H9 (cell line): ENCODE measurements at regions not wholly inside any gene's neighbourhood (a gene's known extent, or its start where the extent isn't known, plus 50 kb on each side); places are given as distances from the start of the nearest gene placed in this dataset.

Source experiments
- DNase-seq: peaks from one replicate; pipeline ENCODE4 v3.0.0-alpha.2; 2017
- H2AFZ ChIP-seq: one replicate; pipeline ENCODE4 v1.6.1; 2013; ENCODE audit warnings: mild to moderate bottlenecking, low read length, control low read depth, moderate library complexity
- H2AK5ac ChIP-seq: 2 replicates; pipeline ENCODE4 v1.6.1; 2013; ENCODE audit warnings: low read length, control low read depth, mixed read lengths; ENCODE audit not compliant: insufficient read length
- H2BK120ac ChIP-seq: one replicate; pipeline ENCODE4 v1.6.1; 2013; ENCODE audit warnings: low read depth, mild to moderate bottlenecking, low read length, control low read depth, inconsistent platforms; ENCODE audit not compliant: poor library complexity, severe bottlenecking
- H2BK12ac ChIP-seq: 2 replicates; pipeline ENCODE4 v1.6.1; 2013; ENCODE audit warnings: low read length, control low read depth, mixed read lengths, low read depth; ENCODE audit not compliant: insufficient read length
- H2BK15ac ChIP-seq: 2 replicates; pipeline ENCODE4 v1.6.1; 2013; ENCODE audit warnings: low read depth, low read length, control low read depth
- H2BK20ac ChIP-seq: one replicate; pipeline ENCODE4 v1.6.1; 2013; ENCODE audit warnings: low read depth, mild to moderate bottlenecking, low read length, control low read depth, inconsistent platforms; ENCODE audit not compliant: poor library complexity, severe bottlenecking
- H2BK5ac ChIP-seq: 2 replicates; pipeline ENCODE4 v1.6.1; 2013; ENCODE audit warnings: low read length, control low read depth, mixed read lengths; ENCODE audit not compliant: insufficient read length
- H3K14ac ChIP-seq: 2 replicates; pipeline ENCODE4 v1.6.1; 2013; ENCODE audit warnings: low read length, control low read depth; ENCODE audit not compliant: insufficient read depth
- H3K18ac ChIP-seq: 2 replicates; pipeline ENCODE4 v1.6.1; 2013; ENCODE audit warnings: low read depth, mild to moderate bottlenecking, mixed read lengths, low read length, control low read depth; ENCODE audit not compliant: insufficient read length
- H3K23ac ChIP-seq: 2 replicates; pipeline ENCODE4 v1.6.1; 2013; ENCODE audit warnings: low read length, control low read depth, mixed read lengths, low read depth; ENCODE audit not compliant: insufficient read length
- H3K23me2 ChIP-seq: 2 replicates; pipeline ENCODE4 v1.6.1; 2013; ENCODE audit warnings: low read depth, mild to moderate bottlenecking, mixed read lengths, low read length, control low read depth; ENCODE audit not compliant: insufficient read length, poor library complexity, severe bottlenecking
- H3K27ac ChIP-seq: 2 replicates; pipeline ENCODE4 v1.5.1; 2013; ENCODE audit warnings: low read length, control low read depth, mixed read lengths, low read depth; ENCODE audit not compliant: insufficient read length
- H3K27me3 ChIP-seq: 2 replicates; pipeline ENCODE4 v1.6.1; 2013; ENCODE audit warnings: low read length, control low read depth, inconsistent platforms; ENCODE audit not compliant: insufficient read depth
- H3K4ac ChIP-seq: 2 replicates; pipeline ENCODE4 v1.6.1; 2013; ENCODE audit warnings: low read depth, mild to moderate bottlenecking, control low read depth, inconsistent platforms, low read length, moderate library complexity
- H3K4me1 ChIP-seq: 2 replicates; pipeline ENCODE4 v1.6.1; 2013; ENCODE audit warnings: low read length, control low read depth, inconsistent platforms; ENCODE audit not compliant: insufficient read depth
- H3K4me2 ChIP-seq: 2 replicates; pipeline ENCODE4 v1.6.1; 2013; ENCODE audit warnings: low read length, control low read depth, mixed read lengths; ENCODE audit not compliant: insufficient read length, insufficient read depth
- H3K56ac ChIP-seq: 2 replicates; pipeline ENCODE4 v1.6.1; 2013; ENCODE audit warnings: low read depth, mild to moderate bottlenecking, mixed read lengths, low read length, control low read depth; ENCODE audit not compliant: insufficient read length
- H3K79me1 ChIP-seq: 2 replicates; pipeline ENCODE4 v1.6.1; 2013; ENCODE audit warnings: low read depth, mild to moderate bottlenecking, moderate library complexity, low read length, control low read depth, inconsistent platforms; ENCODE audit not compliant: insufficient read depth, poor library complexity, severe bottlenecking
- H3K79me2 ChIP-seq: 2 replicates; pipeline ENCODE4 v1.6.1; 2013; ENCODE audit warnings: low read length, control low read depth, inconsistent platforms; ENCODE audit not compliant: insufficient read depth
- H3K9ac ChIP-seq: 2 replicates; pipeline ENCODE4 v1.6.1; 2013; ENCODE audit warnings: low read length, control low read depth, mixed read lengths; ENCODE audit not compliant: insufficient read length; ENCODE audit errors: extremely low read depth
- H3K9me3 ChIP-seq: one replicate; pipeline ENCODE4 v1.6.1; 2013; ENCODE audit warnings: low read depth, low read length, inconsistent platforms; ENCODE audit not compliant: control insufficient read depth
- H3T11ph ChIP-seq: one replicate; pipeline ENCODE4 v1.6.1; 2013; ENCODE audit warnings: mild to moderate bottlenecking, low read length, control low read depth, inconsistent platforms
- H4K20me1 ChIP-seq: one replicate; pipeline ENCODE4 v1.6.1; 2013; ENCODE audit not compliant: control insufficient read depth, insufficient read length, insufficient read depth
- H4K5ac ChIP-seq: 2 replicates; pipeline ENCODE4 v1.6.1; 2013; ENCODE audit warnings: low read depth, mild to moderate bottlenecking, mixed read lengths, low read length, control low read depth; ENCODE audit not compliant: insufficient read length
- H4K8ac ChIP-seq: replicated peaks from 2 replicates; pipeline ENCODE4 v1.6.1; 2013; ENCODE audit warnings: low read length, control low read depth, mixed read lengths, low read depth; ENCODE audit not compliant: insufficient read length
- H4K91ac ChIP-seq: 2 replicates; pipeline ENCODE4 v1.6.1; 2013; ENCODE audit warnings: low read depth, mild to moderate bottlenecking, moderate library complexity, mixed read lengths, low read length, control low read depth; ENCODE audit not compliant: insufficient read length
- H3K27ac Mint-ChIP-seq, 3 experiments: 2 replicates in 2 of 3; 3 replicates in 1 of 3; pipeline ENCODE4 v1.8.0; 2020 to 2021; ENCODE audit warnings: mixed read lengths in 3 of 3, mild to moderate bottlenecking in 1 of 3, moderate library complexity in 1 of 3
- H3K27me3 Mint-ChIP-seq: 2 replicates; pipeline ENCODE4 v1.8.0; 2021; ENCODE audit warnings: low read depth, mild to moderate bottlenecking, moderate library complexity, mixed read lengths
- H3K36me3 Mint-ChIP-seq, 3 experiments: 2 replicates in 2 of 3; 3 replicates in 1 of 3; pipeline ENCODE4 v1.8.0; 2020 to 2021; ENCODE audit warnings: low read depth in 3 of 3, mixed read lengths in 3 of 3; ENCODE audit not compliant: insufficient read depth in 1 of 3
- H3K4me1 Mint-ChIP-seq, 2 experiments: 2 replicates each; pipeline ENCODE4 v1.8.0; 2020; ENCODE audit warnings: mixed read lengths in 2 of 2
- H3K4me3 Mint-ChIP-seq, 2 experiments: 2 replicates in 1 of 2; 3 replicates in 1 of 2; pipeline ENCODE4 v1.8.0; 2020 to 2021; ENCODE audit warnings: mild to moderate bottlenecking in 2 of 2, mixed read lengths in 2 of 2, moderate library complexity in 1 of 2
- H3K9me3 Mint-ChIP-seq, 2 experiments: 2 replicates in 1 of 2; 3 replicates in 1 of 2; pipeline ENCODE4 v1.8.0; 2020; ENCODE audit warnings: mild to moderate bottlenecking in 2 of 2, mixed read lengths in 2 of 2, moderate library complexity in 1 of 2
- CTCF ChIP-seq: fragments of 200-600 bp; sonication (generic); conservative IDR thresholded peaks from 3 replicates; pipeline ENCODE4 v1.8.0; 2021; ENCODE audit warnings: antibody characterized with exemption, mild to moderate bottlenecking
- WGBS: extraction: QIAGEN DNeasy Blood & Tissue Kit; methylation state at CpG from one replicate; pipeline ENCODE4 v1.1.7; 2013; ENCODE audit warnings: missing lambda C conversion rate, low lambda C conversion rate, mixed read lengths; ENCODE audit not compliant: insufficient read length; ENCODE audit errors: extremely low coverage; 5-methylcytosine and 5-hydroxymethylcytosine counted together

GRCh38 chr14:73768107-73768506 lies 53.9 kb upstream of the PNMA1 start:
- Histone ChIP-seq H4K20me1 (no peaks in the 10 kb centered on the region), H3K79me2 (no peaks in the 10 kb centered on the region), H2BK20ac (no peak overlapping the region), H3K4me1 (no peaks in the 10 kb centered on the region; the same call in 1 of the 2 replicates), H3T11ph (no peak overlapping the region), H3K56ac (no peak overlapping the region), H2BK5ac (no peak overlapping the region), H3K27ac (no peak overlapping the region), H3K18ac (no peak overlapping the region), H2AFZ (no peak overlapping the region), H3K9ac (no peak overlapping the region), H3K79me1 (no peaks in the 10 kb centered on the region), H2BK15ac (no peak overlapping the region), H3K23ac (no peak overlapping the region), H4K8ac (no peak overlapping the region), H2BK12ac (no peak overlapping the region), H3K9me3 (no peaks in the 10 kb centered on the region), H3K14ac (no peak overlapping the region), H3K4ac (no peak overlapping the region), H2BK120ac (no peak overlapping the region), H3K4me2 (no peak overlapping the region), H4K91ac (no peak overlapping the region), H4K5ac (no peak overlapping the region), H3K27me3 (no peaks in the 10 kb centered on the region), H2AK5ac (no peak overlapping the region), H3K23me2 (no peaks in the 10 kb centered on the region)
- Mint-ChIP-seq H3K9me3 (peaks cover 0 to 2% of the 10 kb centered on the region in 2 experiments; a peak in 1 of 5 replicates), H3K4me3 (no peak overlapping the region), H3K4me1 (peaks cover 34 to 42% of the 10 kb centered on the region in 2 experiments), H3K27me3 (peaks cover 76% of the 10 kb centered on the region), H3K36me3 (no peaks in the 10 kb centered on the region; a peak in 1 of 7 replicates), H3K27ac (no peak overlapping the region)
- no peak for TF ChIP-seq CTCF
- DNase-seq: no peak
- WGBS: no CpG with 5 or more reads among the region's 4 CpGs
